MCF 10A (cell line): ENCODE measurements at regions not wholly inside any gene's neighbourhood (a gene's known extent, or its start where the extent isn't known, plus 50 kb on each side); places are given as distances from the start of the nearest gene placed in this dataset.

ENCODE experiments used
- BruUV-seq: library from RNA; stranded (reverse); fragments of 400-500 nt; replicated peaks from 2 replicates; lab custom pipeline; 2021; lab: Mats Ljungman, UMichigan
- CTCF ChIA-PET: fragments of 300-600 bp; sonication (Branson Sonifier 250); formaldehyde crosslinking; extraction: SDS; loops from one replicate; lab custom pipeline; 2021; ENCODE audit warnings: antibody characterized with exemption, inconsistent platforms; lab: Yijun Ruan, JAX
- POLR2A ChIA-PET: fragments of 300-600, 350-650 bp; sonication (Branson Sonifier 250); formaldehyde crosslinking; extraction: SDS; loops from one replicate; lab custom pipeline; 2020; ENCODE audit warnings: antibody characterized with exemption, inconsistent platforms; lab: Yijun Ruan, JAX
- DNase-seq: peaks from one replicate; pipeline ENCODE4 v3.0.0-alpha.2; 2018; ENCODE audit not compliant: unreplicated experiment
- H3K27ac Mint-ChIP-seq: one replicate; pipeline ENCODE4 v1.8.0; 2022; ENCODE audit warnings: mild to moderate bottlenecking, low read depth, mixed read lengths; ENCODE audit not compliant: unreplicated experiment
- H3K27me3 Mint-ChIP-seq: one replicate; pipeline ENCODE4 v1.8.0; 2022; ENCODE audit warnings: mixed read lengths; ENCODE audit not compliant: insufficient read depth, unreplicated experiment
- H3K36me3 Mint-ChIP-seq: one replicate; pipeline ENCODE4 v1.8.0; 2022; ENCODE audit warnings: mild to moderate bottlenecking, moderate library complexity, mixed read lengths; ENCODE audit not compliant: insufficient read depth, unreplicated experiment
- H3K4me1 Mint-ChIP-seq: one replicate; pipeline ENCODE4 v1.8.0; 2022; ENCODE audit warnings: mixed read lengths; ENCODE audit not compliant: insufficient read depth, unreplicated experiment
- H3K4me3 Mint-ChIP-seq: one replicate; pipeline ENCODE4 v1.8.0; 2022; ENCODE audit warnings: mild to moderate bottlenecking, moderate library complexity, mixed read lengths; ENCODE audit not compliant: unreplicated experiment
- H3K9me3 Mint-ChIP-seq: one replicate; pipeline ENCODE4 v1.8.0; 2022; ENCODE audit warnings: mixed read lengths; ENCODE audit not compliant: unreplicated experiment
- intact Hi-C: fragments of 100-400 bp; cut with micrococcal nuclease; formaldehyde crosslinking; loops from 2 replicates; pipeline ENCODE4 v1.14.1; 2022
- TF ChIP-seq, protein P1 (sequence below): fragments of 200-600 bp; IDR thresholded peaks from one replicate; pipeline ENCODE4 v1.8.0; 2022; ENCODE audit warnings: antibody characterized with exemption, mild to moderate bottlenecking; ENCODE audit not compliant: unreplicated experiment

DNA sequence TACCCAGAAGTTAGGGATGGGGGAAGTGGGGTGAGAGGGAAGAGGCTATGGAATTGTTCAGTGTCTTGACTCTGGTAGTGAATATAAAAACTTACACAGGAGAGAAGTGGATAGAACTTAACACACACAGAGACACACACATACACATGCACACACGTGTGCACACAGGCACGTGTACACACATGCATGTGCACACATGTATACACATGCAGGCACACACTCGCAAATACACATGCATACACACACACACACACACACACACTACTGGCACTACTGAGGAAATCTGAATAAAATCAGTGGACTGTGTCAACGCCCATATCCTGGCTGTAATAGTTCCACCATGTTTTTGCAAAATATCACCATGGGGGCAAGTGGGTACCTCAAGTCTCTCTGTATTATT lies 107.9 kb downstream of the IRS2 start:
- Mint-ChIP-seq H3K27ac (no peak overlapping the region), H3K4me3 (no peak overlapping the region), H3K36me3 (no peaks in the 10 kb centered on the region), H3K4me1 (no peaks in the 10 kb centered on the region), H3K9me3 (no peaks in the 10 kb centered on the region), H3K27me3 (peaks cover 15% of the 10 kb centered on the region)
- TF ChIP-seq, protein P1, sequence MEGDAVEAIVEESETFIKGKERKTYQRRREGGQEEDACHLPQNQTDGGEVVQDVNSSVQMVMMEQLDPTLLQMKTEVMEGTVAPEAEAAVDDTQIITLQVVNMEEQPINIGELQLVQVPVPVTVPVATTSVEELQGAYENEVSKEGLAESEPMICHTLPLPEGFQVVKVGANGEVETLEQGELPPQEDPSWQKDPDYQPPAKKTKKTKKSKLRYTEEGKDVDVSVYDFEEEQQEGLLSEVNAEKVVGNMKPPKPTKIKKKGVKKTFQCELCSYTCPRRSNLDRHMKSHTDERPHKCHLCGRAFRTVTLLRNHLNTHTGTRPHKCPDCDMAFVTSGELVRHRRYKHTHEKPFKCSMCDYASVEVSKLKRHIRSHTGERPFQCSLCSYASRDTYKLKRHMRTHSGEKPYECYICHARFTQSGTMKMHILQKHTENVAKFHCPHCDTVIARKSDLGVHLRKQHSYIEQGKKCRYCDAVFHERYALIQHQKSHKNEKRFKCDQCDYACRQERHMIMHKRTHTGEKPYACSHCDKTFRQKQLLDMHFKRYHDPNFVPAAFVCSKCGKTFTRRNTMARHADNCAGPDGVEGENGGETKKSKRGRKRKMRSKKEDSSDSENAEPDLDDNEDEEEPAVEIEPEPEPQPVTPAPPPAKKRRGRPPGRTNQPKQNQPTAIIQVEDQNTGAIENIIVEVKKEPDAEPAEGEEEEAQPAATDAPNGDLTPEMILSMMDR: no peak
- intact Hi-C loops: no loop called here
- no TSS peak for BruUV-seq
- CTCF ChIA-PET: no interaction called here
- DNase-seq: no peak
- POLR2A ChIA-PET: interaction anchor here (0.7 kb wide), 1 partner anchor 465 kb away, joined by 3 read pairs; no protein-coding TSS in a partner anchor

DNA sequence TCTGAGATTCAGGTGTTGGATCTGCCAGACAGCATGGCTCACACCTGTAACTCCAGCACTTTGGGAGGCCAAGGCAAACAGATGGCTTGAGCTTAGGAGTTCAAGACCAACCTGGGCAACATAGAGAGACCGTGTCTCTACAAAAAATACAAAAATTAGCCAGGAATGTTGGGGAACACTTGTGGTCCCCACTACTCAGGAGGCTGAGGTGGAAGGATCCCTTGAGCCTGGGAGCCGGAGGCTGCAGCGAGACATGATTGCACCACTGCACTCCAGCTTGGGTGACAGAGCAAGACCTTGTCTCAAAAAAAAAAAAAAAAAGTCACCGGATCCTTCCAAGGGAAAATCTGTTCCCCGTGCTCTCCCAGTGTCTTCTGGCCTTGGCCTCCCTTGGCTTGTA lies 109.2 kb downstream of the IRS2 start:
- peaks cover 4% of the 10 kb centered on the region for H3K27me3 Mint-ChIP-seq
- no peaks in the 10 kb centered on the region for H3K4me1 Mint-ChIP-seq
- BruUV-seq: no TSS peak
- intact Hi-C loops: no loop called here
- DNase-seq: no peak
- POLR2A ChIA-PET: no interaction called here
- TF ChIP-seq, protein P1: no peak
- no peak overlapping the region for H3K4me3 Mint-ChIP-seq
- CTCF ChIA-PET: no interaction called here
- H3K36me3 Mint-ChIP-seq: no peaks in the 10 kb centered on the region
- no peak overlapping the region for H3K27ac Mint-ChIP-seq
- no peaks in the 10 kb centered on the region for H3K9me3 Mint-ChIP-seq

DNA sequence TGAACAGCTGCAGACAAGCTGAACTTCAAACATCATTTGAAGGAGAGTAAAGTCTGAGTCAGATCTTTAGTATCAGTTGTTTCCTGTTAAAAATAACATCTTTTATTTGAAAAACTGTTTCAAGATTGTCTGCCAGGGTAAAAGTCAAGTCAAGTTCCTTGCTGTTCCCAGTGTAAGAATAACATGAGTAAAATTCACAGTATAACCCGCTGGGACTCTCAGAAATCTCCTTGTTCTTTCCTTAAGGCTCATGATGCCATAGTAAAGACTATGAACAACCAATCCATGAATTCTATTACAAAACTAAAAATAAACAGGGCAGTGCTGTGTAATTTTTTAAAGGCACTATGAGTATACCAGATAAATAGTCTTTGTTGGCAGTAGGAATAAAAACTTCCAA lies 112.9 kb downstream of the IRS2 start:
- Mint-ChIP-seq H3K9me3 (no peaks in the 10 kb centered on the region), H3K27ac (no peak overlapping the region), H3K36me3 (no peaks in the 10 kb centered on the region), H3K4me1 (no peaks in the 10 kb centered on the region), H3K4me3 (no peak overlapping the region), H3K27me3 (no peaks in the 10 kb centered on the region)
- intact Hi-C loops: no loop called here
- POLR2A ChIA-PET: interaction anchor here (0.7 to 0.8 kb wide), 2 partner anchors 71 to 942 kb away, joined by 3 read pairs; no protein-coding TSS in a partner anchor
- BruUV-seq: no TSS peak
- TF ChIP-seq, protein P1: no peak
- no peak for DNase-seq
- CTCF ChIA-PET: no interaction called here

DNA sequence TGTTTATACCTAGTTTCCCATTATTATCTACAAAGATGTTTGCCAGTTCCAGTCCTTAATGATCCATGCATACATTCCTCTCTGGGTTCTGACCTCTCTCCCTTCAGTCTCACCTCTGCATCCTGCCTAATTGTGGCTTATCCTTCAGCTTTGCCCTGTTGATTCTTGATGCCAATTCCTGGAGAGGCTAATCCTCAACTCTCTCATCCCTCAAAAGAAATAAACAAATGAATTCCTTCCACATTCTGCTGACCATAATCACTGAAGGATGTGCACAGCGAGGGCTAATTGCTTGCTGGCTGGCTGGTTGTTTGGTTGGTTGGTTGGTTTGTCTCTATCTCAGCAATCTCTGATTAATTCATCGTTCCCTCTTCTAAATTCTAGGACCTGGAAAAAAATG lies 113.8 kb downstream of the IRS2 start:
- TF ChIP-seq, protein P1: no peak
- Mint-ChIP-seq H3K4me3 (no peak overlapping the region), H3K9me3 (no peaks in the 10 kb centered on the region), H3K27ac (no peak overlapping the region), H3K4me1 (no peaks in the 10 kb centered on the region), H3K27me3 (no peaks in the 10 kb centered on the region), H3K36me3 (no peaks in the 10 kb centered on the region)
- ChIA-PET POLR2A (no interaction called here), CTCF (no interaction called here)
- BruUV-seq: no TSS peak
- no peak for DNase-seq
- intact Hi-C loops: no loop called here
